A673 (cell line): ENCODE measurements at regions not wholly inside any gene's neighbourhood (a gene's known extent, or its start where the extent isn't known, plus 50 kb on each side); places are given as distances from the start of the nearest gene placed in this dataset.
"Not testable (repeated sequence)": the region's sequence is repeated elsewhere in the genome, so short reads cannot be mapped to it uniquely, and the experiment has no call there.

Experiments used
- BruUV-seq: library from RNA; stranded (reverse); fragments of 400-500 nt; replicated peaks from 2 replicates; lab custom pipeline; 2021; lab: Mats Ljungman, UMichigan
- CTCF ChIA-PET: fragments of 300-600 bp; sonication (Branson Sonifier 250); formaldehyde crosslinking; loops from one replicate; lab custom pipeline; 2022; ENCODE audit warnings: antibody characterized with exemption; lab: Charles Lee
- POLR2A ChIA-PET: fragments of 300-600 bp; sonication (Branson Sonifier 250); formaldehyde crosslinking; loops from one replicate; lab custom pipeline; 2022; ENCODE audit warnings: antibody characterized with exemption; ENCODE audit not compliant: low non-redundant PET; lab: Charles Lee
- DNase-seq: peaks from one replicate; pipeline ENCODE4 v3.0.0-alpha.2; 2015; ENCODE audit warnings: low spot score
- H3K27ac ChIP-seq: fragments of 200-600 bp; sonication (generic); 2 replicates; pipeline ENCODE4 v1.5.1; 2016; ENCODE audit warnings: mixed run types, low read depth, mild to moderate bottlenecking, mixed read lengths, antibody characterized with exemption, low read length; ENCODE audit not compliant: poor library complexity, severe bottlenecking
- H3K27me3 ChIP-seq: fragments of 200-600 bp; sonication (generic); replicated peaks from 2 replicates; pipeline ENCODE4 v1.6.1; 2017; ENCODE audit warnings: mixed run types, low read depth, mild to moderate bottlenecking, mixed read lengths, antibody characterized with exemption, low read length; ENCODE audit not compliant: insufficient read depth, poor library complexity
- H3K36me3 ChIP-seq: fragments of 200-600 bp; sonication (generic); 2 replicates; pipeline ENCODE4 v1.6.1; 2016; ENCODE audit warnings: mixed run types, mild to moderate bottlenecking, mixed read lengths, antibody characterized with exemption, low read length; ENCODE audit not compliant: insufficient read depth, poor library complexity, severe bottlenecking
- H3K4me1 ChIP-seq: fragments of 200-600 bp; sonication (generic); 2 replicates; pipeline ENCODE4 v1.6.1; 2017; ENCODE audit warnings: mixed run types, mild to moderate bottlenecking, mixed read lengths, antibody characterized with exemption, low read length; ENCODE audit not compliant: insufficient read depth, poor library complexity, severe bottlenecking
- H3K4me3 ChIP-seq: fragments of 200-600 bp; sonication (generic); 2 replicates; pipeline ENCODE4 v1.5.1; 2016; ENCODE audit warnings: low read depth, mixed run types, mild to moderate bottlenecking, mixed read lengths, low read length; ENCODE audit not compliant: poor library complexity, severe bottlenecking
- H3K9me3 ChIP-seq: fragments of 200-600 bp; sonication (generic); 2 replicates; pipeline ENCODE4 v1.6.1; 2016; ENCODE audit warnings: mixed run types, low read depth, mild to moderate bottlenecking, mixed read lengths, antibody characterized with exemption, low read length; ENCODE audit not compliant: poor library complexity, severe bottlenecking
- EZH2 ChIP-seq: fragments of 200-600 bp; sonication (generic); IDR thresholded peaks from 2 replicates; pipeline ENCODE4 v1.6.1; 2017; ENCODE audit warnings: borderline replicate concordance, low read depth, mild to moderate bottlenecking, mixed read lengths, antibody characterized with exemption, low read length; ENCODE audit not compliant: poor library complexity, severe bottlenecking
- intact Hi-C: fragments of 100-400 bp; cut with micrococcal nuclease; formaldehyde crosslinking; loops from one replicate; pipeline ENCODE4 v1.10.0; 2022; ENCODE audit not compliant: unreplicated experiment
- TF ChIP-seq, protein P1 (sequence below): fragments of 300-800, 200-600 bp; sonication (generic); conservative IDR thresholded peaks from 2 replicates; pipeline ENCODE4 v1.5.1; 2017; ENCODE audit warnings: low read depth, mild to moderate bottlenecking, antibody characterized with exemption, low read length, moderate library complexity, mixed read lengths

GRCh38 chr11:116342148-116342547, 430.6 kb downstream of the BUD13 start:
- POLR2A ChIA-PET = no interaction called here

GRCh38 chr11:116339306-116340098, 433.3 kb downstream of the BUD13 start:
- H3K9me3 ChIP-seq = no peaks in the 10 kb centered on the region
- no TSS peak for BruUV-seq
- DNase-seq = no peak
- intact Hi-C loops = no loop called here
- peaks cover 7% of the 10 kb centered on the region for H3K27me3 ChIP-seq
- POLR2A ChIA-PET = no interaction called here
- no peak overlapping the region for H3K27ac ChIP-seq
- H3K36me3 ChIP-seq = no peaks in the 10 kb centered on the region
- CTCF ChIA-PET = no interaction called here
- no peak for TF ChIP-seq EZH2
- no peaks in the 10 kb centered on the region for H3K4me1 ChIP-seq
- H3K4me3 ChIP-seq = no peak overlapping the region

More at GRCh38 chr11:116342148-116342547, 430.6 kb downstream of the BUD13 start:
- no peak for TF ChIP-seq EZH2
- TF ChIP-seq, protein P1, sequence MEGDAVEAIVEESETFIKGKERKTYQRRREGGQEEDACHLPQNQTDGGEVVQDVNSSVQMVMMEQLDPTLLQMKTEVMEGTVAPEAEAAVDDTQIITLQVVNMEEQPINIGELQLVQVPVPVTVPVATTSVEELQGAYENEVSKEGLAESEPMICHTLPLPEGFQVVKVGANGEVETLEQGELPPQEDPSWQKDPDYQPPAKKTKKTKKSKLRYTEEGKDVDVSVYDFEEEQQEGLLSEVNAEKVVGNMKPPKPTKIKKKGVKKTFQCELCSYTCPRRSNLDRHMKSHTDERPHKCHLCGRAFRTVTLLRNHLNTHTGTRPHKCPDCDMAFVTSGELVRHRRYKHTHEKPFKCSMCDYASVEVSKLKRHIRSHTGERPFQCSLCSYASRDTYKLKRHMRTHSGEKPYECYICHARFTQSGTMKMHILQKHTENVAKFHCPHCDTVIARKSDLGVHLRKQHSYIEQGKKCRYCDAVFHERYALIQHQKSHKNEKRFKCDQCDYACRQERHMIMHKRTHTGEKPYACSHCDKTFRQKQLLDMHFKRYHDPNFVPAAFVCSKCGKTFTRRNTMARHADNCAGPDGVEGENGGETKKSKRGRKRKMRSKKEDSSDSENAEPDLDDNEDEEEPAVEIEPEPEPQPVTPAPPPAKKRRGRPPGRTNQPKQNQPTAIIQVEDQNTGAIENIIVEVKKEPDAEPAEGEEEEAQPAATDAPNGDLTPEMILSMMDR = no peak
- BruUV-seq = no TSS peak
- Histone ChIP-seq H3K36me3 (no peaks in the 10 kb centered on the region), H3K4me1 (no peaks in the 10 kb centered on the region), H3K27ac (no peak overlapping the region), H3K27me3 (peaks cover 14% of the 10 kb centered on the region), H3K9me3 (no peaks in the 10 kb centered on the region), H3K4me3 (no peak overlapping the region)
- DNase-seq = no peak
- CTCF ChIA-PET = no interaction called here
- intact Hi-C loops = no loop called here

- POLR2A ChIA-PET = not testable (repeated sequence)
Measured at GRCh38 chr11:116338500-116338899, 434.3 kb downstream of the BUD13 start.

GRCh38 chr11:116336540-116336939, 436.2 kb downstream of the BUD13 start:
- Histone ChIP-seq H3K4me1 (no peaks in the 10 kb centered on the region), H3K27ac (no peak overlapping the region), H3K27me3 (no peaks in the 10 kb centered on the region), H3K4me3 (no peak overlapping the region), H3K36me3 (no peaks in the 10 kb centered on the region), H3K9me3 (no peaks in the 10 kb centered on the region)
- no peak for DNase-seq
- BruUV-seq = no TSS peak
- no peak for TF ChIP-seq EZH2
- TF ChIP-seq, protein P1 = no peak
- intact Hi-C loops = no loop called here
- ChIA-PET CTCF (no interaction called here), POLR2A (no interaction called here)

More at GRCh38 chr11:116338500-116338899, 434.3 kb downstream of the BUD13 start:
- BruUV-seq, intact Hi-C loops, H3K27ac ChIP-seq, H3K27me3 ChIP-seq, DNase-seq, CTCF ChIA-PET, H3K9me3 ChIP-seq, H3K36me3 ChIP-seq, H3K4me1 ChIP-seq, H3K4me3 ChIP-seq: not testable (repeated sequence)
